Fibroblast of skin of left biceps (primary cell): ENCODE measurements at regions not wholly inside any gene's neighbourhood (a gene's known extent, or its start where the extent isn't known, plus 50 kb on each side); places are given as distances from the start of the nearest gene placed in this dataset.

Source experiments
- DNase-seq, 2 experiments: peaks; one replicate each; pipeline ENCODE4 v3.0.0-alpha.2; 2013; ENCODE audit warnings: low read depth in 2 of 2

DNA sequence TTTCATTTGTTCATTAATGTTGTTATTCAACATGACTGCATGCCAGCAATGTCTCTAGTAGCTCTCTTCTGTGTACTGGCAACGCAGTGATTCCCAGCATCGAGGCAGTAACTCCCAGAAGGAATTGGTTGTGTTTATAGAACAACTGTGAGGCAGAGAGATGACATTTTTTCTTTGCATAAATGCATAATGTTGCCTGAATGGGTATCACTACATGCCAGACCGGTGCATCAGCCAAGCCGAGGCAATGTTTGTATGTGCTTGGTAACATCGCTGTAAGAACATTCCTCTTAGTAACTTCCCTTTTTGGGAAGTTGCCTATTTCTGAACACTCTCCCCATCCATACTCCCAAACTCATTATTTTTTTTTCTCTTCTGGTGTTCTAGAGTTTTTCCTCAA, 182.9 kb downstream of the HTR7 start:
- DNase-seq = peak in 1 of 2 experiments; percentile 1

DNA sequence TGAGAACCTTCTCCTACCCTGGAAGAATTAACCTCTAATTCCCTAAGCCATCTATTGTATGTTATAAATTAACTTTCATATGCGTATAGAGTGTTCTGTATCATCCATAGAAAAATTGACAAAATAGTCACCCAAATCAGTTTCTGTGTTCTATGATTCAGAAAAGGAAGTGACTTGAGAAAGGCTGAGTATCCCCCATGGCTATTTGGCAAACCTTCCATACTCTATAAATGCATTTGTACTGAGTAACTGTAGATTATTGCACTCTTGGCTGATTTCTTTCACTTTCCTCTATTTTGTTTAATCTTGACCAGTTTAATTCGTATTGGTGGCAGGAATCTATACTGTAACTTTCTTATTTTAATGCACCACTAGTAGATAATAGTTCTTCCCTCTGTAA, 182.2 kb downstream of the HTR7 start:
- peak in 1 of 2 experiments; percentile 3 for DNase-seq
